Neural cell (in vitro differentiated cells): ENCODE measurements at regions not wholly inside any gene's neighbourhood (a gene's known extent, or its start where the extent isn't known, plus 50 kb on each side); places are given as distances from the start of the nearest gene placed in this dataset.

ENCODE experiments used
- H2AFZ ChIP-seq: fragments of 200-600, 300-800 bp; sonication (generic), shearing (Covaris generic); 2 replicates; pipeline ENCODE4 v1.6.0; 2014; ENCODE audit warnings: low read depth, mild to moderate bottlenecking, antibody characterized with exemption, low read length, moderate library complexity
- H3F3A ChIP-seq: fragments of 200-600 bp; shearing (Covaris generic); 2 replicates; pipeline ENCODE4 v1.6.1; 2016; ENCODE audit warnings: mild to moderate bottlenecking, moderate library complexity, mixed read lengths, antibody characterized with exemption, low read length; ENCODE audit not compliant: insufficient read depth, poor library complexity, severe bottlenecking
- H3K27ac ChIP-seq: fragments of 200-600, 300-800 bp; sonication (generic), shearing (Covaris generic); 2 replicates; pipeline ENCODE4 v1.5.1; 2014; ENCODE audit warnings: mild to moderate bottlenecking, low read length, moderate library complexity
- H3K27me3 ChIP-seq: fragments of 300-800, 200-600 bp; sonication (generic), shearing (Covaris generic); 2 replicates; pipeline ENCODE4 v1.6.0; 2014; ENCODE audit warnings: mild to moderate bottlenecking, low read depth, low read length, moderate library complexity; ENCODE audit not compliant: insufficient read depth
- H3K36me3 ChIP-seq: fragments of 300-800, 200-600 bp; sonication (generic), shearing (Covaris generic); 2 replicates; pipeline ENCODE4 v1.5.1; 2014; ENCODE audit warnings: mild to moderate bottlenecking, antibody characterized with exemption, low read length, moderate library complexity; ENCODE audit not compliant: insufficient read depth
- H3K4me2 ChIP-seq: fragments of 300-800, 200-600 bp; sonication (generic), shearing (Covaris generic); 2 replicates; pipeline ENCODE4 v1.6.0; 2014; ENCODE audit warnings: mild to moderate bottlenecking, low read length
- H3K4me3 ChIP-seq: fragments of 300-800, 200-600 bp; sonication (generic), shearing (Covaris generic); 2 replicates; pipeline ENCODE4 v1.5.1; 2014; ENCODE audit warnings: mild to moderate bottlenecking, low read length, moderate library complexity
- H3K79me2 ChIP-seq: fragments of 200-600 bp; shearing (Covaris generic); replicated peaks from 2 replicates; pipeline ENCODE4 v1.6.0; 2014; ENCODE audit warnings: mild to moderate bottlenecking, low read length, moderate library complexity; ENCODE audit not compliant: insufficient read depth
- H3K9ac ChIP-seq: fragments of 300-800, 200-600 bp; sonication (generic), shearing (Covaris generic); 2 replicates; pipeline ENCODE4 v1.6.1; 2016; ENCODE audit warnings: mild to moderate bottlenecking, low read length, mixed read lengths
- H3K9me2 ChIP-seq: fragments of 200-600 bp; shearing (Covaris generic); 2 replicates; pipeline ENCODE4 v1.6.1; 2016; ENCODE audit warnings: mild to moderate bottlenecking, low read length, mixed read lengths; ENCODE audit not compliant: insufficient read depth
- H3K9me3 ChIP-seq: fragments of 200-600, 300-800 bp; sonication (generic), shearing (Covaris generic); 2 replicates; pipeline ENCODE4 v1.6.1; 2016; ENCODE audit warnings: mild to moderate bottlenecking, mixed run types, low read length, moderate library complexity, mixed read lengths
- H4K20me1 ChIP-seq: fragments of 200-600 bp; shearing (Covaris generic); 2 replicates; pipeline ENCODE4 v1.6.1; 2016; ENCODE audit warnings: mild to moderate bottlenecking, mixed run types; ENCODE audit not compliant: insufficient read depth
- CTCF ChIP-seq: fragments of 450-650 bp; IDR thresholded peaks from 2 replicates; pipeline ENCODE4 v1.5.1; 2014; ENCODE audit warnings: antibody characterized with exemption, mild to moderate bottlenecking, moderate library complexity; ENCODE audit not compliant: poor library complexity, severe bottlenecking
- EP300 ChIP-seq: fragments of 450-650 bp; conservative IDR thresholded peaks from 2 replicates; pipeline ENCODE4 v1.6.1; 2014; ENCODE audit warnings: antibody characterized with exemption, mild to moderate bottlenecking, moderate library complexity; ENCODE audit not compliant: poor library complexity, severe bottlenecking
- EZH2 ChIP-seq: fragments of 200-600, 300-800 bp; shearing (Covaris generic), sonication (generic); IDR thresholded peaks from 2 replicates; pipeline ENCODE4 v1.6.1; 2014; ENCODE audit warnings: antibody characterized with exemption, low read length, borderline replicate concordance, mild to moderate bottlenecking; ENCODE audit not compliant: insufficient read depth, poor library complexity, severe bottlenecking
- MXI1 ChIP-seq: fragments of 450-650 bp; conservative IDR thresholded peaks from 2 replicates; pipeline ENCODE4 v1.6.1; 2014; ENCODE audit warnings: antibody characterized with exemption, mild to moderate bottlenecking; ENCODE audit not compliant: poor library complexity, severe bottlenecking
- POLR2AphosphoS5 ChIP-seq: IDR thresholded peaks from 2 replicates; pipeline ENCODE4 v1.6.1; 2012
- RAD21 ChIP-seq: fragments of 450-650 bp; conservative IDR thresholded peaks from 2 replicates; pipeline ENCODE4 v1.6.1; 2014; ENCODE audit warnings: antibody characterized with exemption, mild to moderate bottlenecking, moderate library complexity
- REST ChIP-seq: IDR thresholded peaks from 2 replicates; pipeline ENCODE4 v1.6.1; 2012; ENCODE audit warnings: borderline replicate concordance
- SMC3 ChIP-seq: fragments of 450-650 bp; conservative IDR thresholded peaks from 2 replicates; pipeline ENCODE4 v1.6.1; 2014; ENCODE audit warnings: antibody characterized with exemption, mild to moderate bottlenecking, moderate library complexity; ENCODE audit not compliant: poor library complexity
- TAF1 ChIP-seq: IDR thresholded peaks from 2 replicates; pipeline ENCODE4 v1.6.1; 2012; ENCODE audit warnings: low read depth

- H3K4me2 ChIP-seq: no peak overlapping the region
- no peak overlapping the region for H3K9ac ChIP-seq
- no peak overlapping the region for H2AFZ ChIP-seq
- no peaks in the 10 kb centered on the region for H4K20me1 ChIP-seq
- H3K36me3 ChIP-seq: no peaks in the 10 kb centered on the region
- no peak for TF ChIP-seq REST
- no peak for TF ChIP-seq MXI1
- no peak for TF ChIP-seq EZH2
- TF ChIP-seq EP300: no peak
- TF ChIP-seq RAD21: no peak
- TF ChIP-seq TAF1: no peak
- no peak for TF ChIP-seq SMC3
- TF ChIP-seq CTCF: no peak
- no peak for TF ChIP-seq POLR2AphosphoS5
- H3F3A ChIP-seq: no peaks in the 10 kb centered on the region
- no peaks in the 10 kb centered on the region for H3K9me2 ChIP-seq
- H3K79me2 ChIP-seq: no peaks in the 10 kb centered on the region
- H3K27ac ChIP-seq: no peak overlapping the region
- no peaks in the 10 kb centered on the region for H3K27me3 ChIP-seq
- no peaks in the 10 kb centered on the region for H3K9me3 ChIP-seq
- no peak overlapping the region for H3K4me3 ChIP-seq
These were observed 345.5 kb upstream of the PAPPA start for GRCh38 chr9:115808108-115808507.

- H3K4me2 ChIP-seq: no peak overlapping the region
- H3K79me2 ChIP-seq: no peaks in the 10 kb centered on the region
- no peak overlapping the region for H3K9ac ChIP-seq
- H3F3A ChIP-seq: no peaks in the 10 kb centered on the region
- H4K20me1 ChIP-seq: no peaks in the 10 kb centered on the region
- H2AFZ ChIP-seq: no peak overlapping the region
- no peak for TF ChIP-seq EZH2
- TF ChIP-seq RAD21: no peak
- TF ChIP-seq POLR2AphosphoS5: no peak
- TF ChIP-seq SMC3: no peak
- TF ChIP-seq CTCF: no peak
- H3K27ac ChIP-seq: no peak overlapping the region
- no peaks in the 10 kb centered on the region for H3K9me3 ChIP-seq
- H3K9me2 ChIP-seq: no peaks in the 10 kb centered on the region
- H3K27me3 ChIP-seq: no peaks in the 10 kb centered on the region
- no peak overlapping the region for H3K4me3 ChIP-seq
- H3K36me3 ChIP-seq: no peaks in the 10 kb centered on the region
These were observed 344.9 kb upstream of the PAPPA start for GRCh38 chr9:115808695-115809094.
